HG03432 (cell line): ENCODE measurements at regions not wholly inside any gene's neighbourhood (a gene's known extent, or its start where the extent isn't known, plus 50 kb on each side); places are given as distances from the start of the nearest gene placed in this dataset.

Source experiments
- ATAC-seq: cut with Tn5 transposase; IDR thresholded peaks from one replicate; pipeline ENCODE4 v1.9.1; 2021; ENCODE audit warnings: mild to moderate bottlenecking, moderate library complexity; ENCODE audit not compliant: unreplicated experiment

GRCh38 chr5:3883040-3883439 lies 287.4 kb downstream of the IRX1 start:
- no peak for ATAC-seq

DNA sequence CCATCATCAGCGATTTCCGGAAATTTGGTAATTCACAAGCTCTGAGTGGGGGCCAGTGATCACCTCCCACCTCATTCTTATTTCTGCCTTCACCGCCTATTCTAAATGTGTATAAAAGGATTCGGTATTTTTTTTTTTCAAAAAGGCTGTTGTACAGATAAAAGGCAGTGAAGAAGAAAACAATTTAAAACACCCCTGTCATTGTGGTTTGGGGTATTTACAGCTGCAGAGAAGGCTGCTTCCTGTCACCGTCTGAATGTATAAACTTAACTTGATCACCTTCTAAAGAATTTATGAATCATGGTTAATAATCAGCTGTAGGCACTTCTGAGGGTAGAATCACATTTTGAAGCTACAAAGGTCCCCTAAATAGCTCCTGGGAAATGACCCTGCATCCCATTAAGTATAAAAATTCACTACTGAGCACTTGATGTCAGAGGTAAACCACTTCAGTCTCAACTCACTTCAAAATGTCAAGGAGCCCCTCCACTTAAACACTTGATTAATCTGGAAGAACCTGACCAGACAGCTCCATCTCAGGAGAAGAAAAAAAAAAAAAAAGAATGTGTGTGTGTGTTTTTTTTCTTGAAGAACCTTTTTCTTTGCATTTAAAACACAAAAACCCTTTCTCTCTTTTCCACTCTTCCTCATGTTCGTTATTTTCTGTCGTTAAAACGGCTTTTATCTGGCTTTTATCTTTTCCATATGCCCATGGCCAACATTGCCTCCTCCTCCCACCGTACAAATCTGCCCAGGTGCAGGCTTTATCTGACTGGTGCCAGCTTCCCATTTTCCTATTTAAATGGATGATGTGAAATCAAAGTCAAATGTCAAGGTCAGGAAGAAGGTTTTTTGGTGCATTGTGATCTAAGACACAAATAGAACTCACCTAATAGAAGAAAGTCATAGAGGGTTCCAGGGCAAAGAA lies 291.2 kb downstream of the IRX1 start:
- no peak for ATAC-seq

DNA sequence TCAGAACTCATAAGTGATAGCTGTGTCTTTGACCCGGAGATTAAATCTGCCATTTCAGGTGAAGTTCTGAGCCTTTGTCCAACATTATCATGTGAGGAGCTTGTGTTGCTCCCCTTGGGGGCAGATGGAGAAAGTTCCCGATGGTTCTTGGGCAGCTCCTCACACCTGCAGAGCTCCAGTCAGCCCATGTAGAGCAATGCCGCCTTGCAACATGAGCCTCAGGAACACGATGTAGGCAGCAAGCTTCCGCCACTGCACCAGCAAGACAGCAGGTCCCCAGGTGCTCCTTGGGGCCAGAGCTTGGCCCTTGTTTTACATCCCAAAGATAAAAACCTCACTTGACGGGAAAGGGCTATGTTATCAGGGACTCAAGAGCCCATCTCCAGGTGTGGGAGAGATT lies 292.7 kb downstream of the IRX1 start:
- no peak for ATAC-seq

DNA sequence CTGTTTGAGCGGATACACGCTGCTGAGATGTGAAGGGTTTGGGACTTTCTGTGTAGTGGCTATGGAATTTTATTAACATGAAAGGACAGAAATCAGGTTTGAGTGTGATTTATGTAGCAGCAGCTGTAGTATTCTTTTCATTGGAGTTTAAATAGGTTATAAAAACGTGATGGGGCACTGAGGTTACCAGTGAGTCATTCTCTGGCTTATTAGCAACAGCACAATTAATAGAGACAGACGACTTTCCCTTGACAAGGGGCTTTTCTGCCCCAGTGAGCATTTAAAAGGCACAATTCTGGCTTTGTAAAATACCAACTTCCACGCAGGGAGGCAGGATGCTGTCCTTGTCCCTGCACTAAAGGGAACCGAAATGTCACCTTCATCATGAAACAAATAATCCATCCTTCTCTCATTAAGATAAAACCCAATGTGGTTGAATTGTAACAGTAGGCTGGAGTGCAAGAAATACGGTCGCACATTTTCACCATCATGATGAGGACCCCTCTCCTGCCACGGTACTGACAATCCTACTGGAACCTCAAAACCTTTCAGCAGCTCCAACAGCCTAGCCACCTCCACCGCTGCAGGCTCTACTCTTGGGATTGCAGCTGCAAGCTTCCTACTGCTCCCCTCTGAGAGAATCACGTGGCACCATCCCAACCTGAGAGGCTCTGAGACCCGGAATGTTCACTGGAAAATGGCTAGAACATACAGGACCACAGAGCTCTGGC lies 293.9 kb downstream of the IRX1 start:
- no peak for ATAC-seq

- no peak for ATAC-seq
Measured at GRCh38 chr5:3891113-3891512, 295.5 kb downstream of the IRX1 start.

GRCh38 chr5:3893527-3893926 lies 297.9 kb downstream of the IRX1 start:
- ATAC-seq = no peak

DNA sequence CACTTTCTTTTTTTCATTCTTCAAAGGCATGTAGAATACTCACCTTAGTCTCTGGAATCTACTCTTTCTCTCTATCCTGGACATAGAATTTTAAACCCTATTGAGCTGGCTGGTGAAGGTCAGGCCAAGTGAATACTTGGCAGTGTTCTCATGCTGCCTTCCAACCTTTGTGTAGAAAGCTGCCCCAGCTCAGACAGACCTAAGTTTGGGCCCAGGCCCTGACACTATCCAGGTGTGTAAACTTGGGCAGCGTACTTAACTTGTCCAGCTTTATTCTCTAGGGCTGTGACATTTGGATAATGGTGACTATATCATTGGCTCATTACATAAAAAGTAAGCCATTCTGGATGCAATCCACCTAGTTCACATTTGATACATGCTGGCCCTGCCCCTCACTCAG lies 298.3 kb downstream of the IRX1 start:
- no peak for ATAC-seq

DNA sequence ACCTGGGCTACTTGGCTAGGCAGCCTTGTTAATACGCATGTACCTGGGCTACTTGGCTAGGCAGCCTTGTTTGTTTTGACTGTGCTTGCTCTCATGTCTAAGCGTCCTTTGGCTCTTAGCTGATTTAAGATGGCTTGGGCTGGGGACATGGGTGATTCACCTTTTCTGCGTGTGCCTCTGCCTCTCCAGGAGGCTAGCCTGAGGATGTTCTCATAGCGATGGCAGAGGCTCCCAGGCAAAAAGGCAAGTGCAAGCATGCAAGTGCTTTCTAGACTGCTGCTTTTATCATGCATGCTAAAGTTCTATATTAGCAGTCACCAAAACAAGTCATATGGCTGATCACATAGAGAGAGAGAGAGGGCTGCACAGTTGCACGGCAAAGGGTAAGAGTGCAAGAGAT lies 300.5 kb downstream of the IRX1 start:
- ATAC-seq = no peak

DNA sequence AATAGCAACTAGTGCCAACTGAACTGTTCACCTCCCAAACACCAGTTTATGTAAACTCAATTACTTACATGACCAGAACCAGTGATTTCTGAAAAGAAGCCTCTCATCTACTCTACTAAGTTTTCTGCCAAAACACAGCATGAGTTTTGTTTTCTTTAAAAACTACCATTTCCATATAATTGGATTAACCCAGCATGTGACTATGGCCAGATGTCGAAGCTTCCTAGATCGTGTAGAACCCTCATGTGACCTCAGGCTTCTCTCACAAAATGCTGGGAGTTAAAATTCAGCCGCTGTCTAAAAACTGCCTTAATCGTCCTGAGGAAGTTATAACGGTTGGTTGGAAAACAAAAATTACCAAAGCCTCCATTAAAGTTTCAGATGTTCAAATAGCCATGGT lies 303.5 kb downstream of the IRX1 start:
- no peak for ATAC-seq

DNA sequence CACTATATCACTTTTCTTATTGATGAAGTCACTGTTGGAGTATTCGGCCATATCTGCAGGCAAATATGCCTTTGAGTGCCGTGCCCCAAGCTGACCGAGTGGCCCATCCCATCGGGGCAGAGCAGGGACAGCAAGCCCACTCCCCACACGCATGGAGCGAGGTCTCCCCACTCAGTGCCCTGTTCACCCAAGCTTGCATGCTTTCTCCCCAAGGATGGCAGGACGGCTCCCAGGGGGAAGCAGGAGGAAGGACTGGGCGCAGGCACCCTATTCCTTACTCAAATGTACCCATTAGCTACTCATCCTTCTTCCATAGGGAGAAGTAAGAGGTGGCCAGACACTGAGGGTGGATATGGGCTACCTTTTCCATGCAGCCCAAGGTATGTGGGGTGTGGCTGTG lies 309.0 kb downstream of the IRX1 start:
- no peak for ATAC-seq

DNA sequence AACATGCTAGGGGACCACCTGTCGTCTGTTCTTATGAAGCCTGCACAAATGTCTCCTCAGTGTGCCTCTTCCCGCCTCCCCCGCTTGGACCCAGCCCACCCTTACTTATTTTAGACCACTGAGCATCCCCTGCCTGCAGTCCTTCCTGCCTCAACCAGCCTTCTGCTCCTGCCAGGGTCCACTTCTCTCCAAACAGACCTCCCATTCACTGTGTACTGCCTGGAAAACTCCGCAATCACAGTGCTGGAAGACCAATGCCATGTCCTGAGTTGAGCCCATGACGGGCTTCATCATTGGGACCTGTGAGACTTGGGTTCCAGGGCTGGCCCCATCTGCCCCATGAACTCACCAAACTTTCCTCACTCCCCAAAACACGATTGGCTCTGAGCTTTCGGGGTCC lies 309.4 kb downstream of the IRX1 start:
- no peak for ATAC-seq

DNA sequence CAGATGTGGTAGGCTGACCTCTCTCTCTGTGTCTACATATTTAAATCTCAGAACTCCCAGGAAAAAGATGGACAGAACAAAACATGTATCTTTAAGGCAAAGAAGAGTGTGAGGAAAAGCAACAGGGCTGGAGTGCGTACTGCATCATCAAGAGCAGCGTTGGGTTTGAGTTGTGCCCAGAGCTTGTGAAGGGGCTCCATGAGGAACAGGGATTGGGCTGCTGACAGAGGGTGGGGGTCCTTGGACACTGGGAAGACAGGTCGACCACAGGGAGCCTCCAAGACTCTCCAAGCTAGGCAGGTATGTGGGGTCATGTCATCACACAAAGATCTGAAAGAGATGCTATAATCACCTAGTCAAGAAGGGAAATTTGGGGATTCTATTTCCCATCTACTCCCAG lies 309.9 kb downstream of the IRX1 start:
- no peak for ATAC-seq

- ATAC-seq = no peak
Measured at GRCh38 chr5:3911111-3911510, 315.5 kb downstream of the IRX1 start.

- ATAC-seq = no peak
Measured at GRCh38 chr5:3911773-3912172, 316.1 kb downstream of the IRX1 start.

GRCh38 chr5:3912790-3913189 lies 317.2 kb downstream of the IRX1 start:
- ATAC-seq = no peak

GRCh38 chr5:3913279-3913678 lies 317.6 kb downstream of the IRX1 start:
- no peak for ATAC-seq

DNA sequence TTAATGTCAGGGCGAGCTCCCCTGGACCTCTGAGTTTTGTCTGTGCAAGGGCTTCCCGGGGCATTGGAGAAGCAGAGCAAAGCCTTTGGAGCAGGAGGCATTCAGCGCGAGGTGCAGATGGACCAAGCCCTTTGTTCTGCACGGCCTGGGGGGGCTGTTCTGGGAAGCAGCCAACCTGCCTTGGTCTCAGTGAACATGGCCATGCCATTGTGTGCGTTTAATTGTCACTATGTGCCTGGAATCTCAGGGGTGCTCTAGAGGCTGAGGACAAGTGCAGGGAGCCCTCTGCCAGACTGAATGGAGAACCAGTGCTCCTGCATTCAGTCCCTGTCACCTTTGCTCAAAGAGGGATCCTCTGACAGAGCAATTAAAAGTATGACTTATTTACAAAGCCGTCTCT lies 329.4 kb downstream of the IRX1 start:
- ATAC-seq = no peak

DNA sequence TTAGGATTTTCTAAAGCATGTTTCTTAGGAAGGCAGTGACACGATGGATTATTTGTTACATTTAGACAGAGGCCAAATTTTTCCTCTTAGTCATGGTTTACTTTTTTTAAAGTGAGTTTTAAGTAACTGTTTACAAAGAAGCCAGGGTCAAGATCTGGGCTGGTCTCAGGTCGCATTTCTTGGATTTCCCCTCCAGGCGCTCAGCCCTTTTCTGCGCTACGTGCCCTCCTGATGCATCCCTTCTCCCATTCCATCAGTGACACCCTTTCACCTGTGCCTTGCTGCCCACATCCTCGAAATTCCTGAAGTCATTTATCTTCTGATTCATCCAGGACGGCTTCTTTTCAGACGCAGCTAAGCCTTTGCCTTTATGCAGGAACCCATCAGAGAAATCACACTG lies 330.3 kb downstream of the IRX1 start:
- no peak for ATAC-seq

DNA sequence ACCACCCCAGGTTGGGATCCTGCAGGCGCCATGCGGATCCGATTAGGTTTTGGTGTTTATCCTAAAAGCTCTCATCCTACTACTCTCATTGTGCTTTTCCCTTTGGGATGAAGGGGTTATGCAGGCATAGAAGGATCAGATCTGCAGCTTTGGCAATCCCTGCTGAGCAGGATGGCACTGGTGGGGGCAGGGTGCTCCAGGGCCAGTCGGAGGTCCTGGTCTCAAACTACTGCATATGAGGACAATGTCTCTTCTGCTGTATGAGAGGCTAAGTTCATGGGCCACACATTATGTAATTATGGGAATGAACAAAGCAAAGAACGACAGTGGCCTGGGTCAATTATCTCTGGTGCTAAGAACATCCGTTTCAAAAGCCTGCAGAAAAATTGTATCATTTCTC lies 334.2 kb downstream of the IRX1 start:
- no peak for ATAC-seq

DNA sequence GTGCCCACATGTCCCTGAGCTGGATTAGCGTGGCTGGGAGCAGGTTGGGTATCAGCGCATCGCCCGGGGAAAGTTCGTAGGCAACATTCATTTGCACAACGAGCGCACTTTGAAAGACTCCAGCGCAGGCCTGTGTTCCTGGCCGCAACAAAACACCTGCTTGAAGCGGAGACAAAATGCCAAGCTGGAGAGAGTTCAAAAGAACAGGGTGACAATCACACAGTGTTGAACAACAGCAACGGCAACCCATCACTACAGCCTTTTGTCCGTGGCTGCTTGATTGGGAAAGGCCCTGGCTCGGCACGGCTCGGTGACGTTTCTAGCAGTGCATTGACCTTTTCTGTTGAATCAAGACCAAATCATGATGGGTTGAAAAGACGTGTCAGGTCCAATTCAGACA lies 336.3 kb downstream of the IRX1 start:
- ATAC-seq = no peak

DNA sequence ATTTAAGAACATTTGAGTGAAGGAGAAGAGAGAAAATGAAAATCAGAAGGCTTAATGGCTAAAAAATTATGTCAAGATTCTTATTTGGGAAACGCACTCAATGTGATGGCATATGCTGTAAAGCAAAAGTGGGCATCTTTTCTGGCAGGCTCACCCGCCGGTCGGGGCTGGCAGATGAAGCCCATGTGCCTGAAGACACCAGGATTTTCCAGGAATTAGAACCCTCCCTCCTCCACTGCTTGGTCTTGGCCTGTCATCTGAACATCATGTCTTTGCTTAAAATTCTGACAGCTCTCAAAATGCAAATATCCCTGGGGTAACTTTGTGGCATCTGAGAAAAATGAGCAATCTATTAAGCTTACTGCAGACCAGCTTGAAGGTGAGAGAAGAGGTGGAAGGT lies 337.9 kb downstream of the IRX1 start:
- ATAC-seq = no peak

DNA sequence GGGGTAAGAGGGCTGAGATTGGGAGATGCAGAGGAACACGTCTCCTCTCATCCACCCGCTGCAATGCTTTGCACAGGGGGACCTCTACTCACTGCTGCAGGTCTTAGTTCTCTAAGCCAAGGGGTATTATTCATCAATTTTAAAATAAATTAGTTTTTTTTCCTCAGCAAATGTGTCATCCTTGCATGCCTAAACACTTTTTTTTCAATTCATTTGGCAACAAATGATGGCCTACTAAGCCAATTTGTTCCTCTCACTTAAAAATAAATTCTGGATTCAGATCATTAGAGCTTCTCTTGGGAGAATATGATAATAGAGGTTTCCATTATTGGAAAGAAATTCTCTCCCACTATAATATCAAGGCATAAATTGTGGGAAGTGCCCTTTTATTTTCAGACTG lies 338.3 kb downstream of the IRX1 start:
- ATAC-seq = no peak
